ENCODE measurements at regions not wholly inside any gene's neighbourhood (a gene's known extent, or its start where the extent isn't known, plus 50 kb on each side); places are given as distances from the start of the nearest gene placed in this dataset.

GRCh38 chr10:123240776-123241175 is 86.6 kb downstream of the BUB3 start:
- Histone ChIP-seq H3K79me2 (ENCODE audit: control insufficient read depth in 1 of 2, insufficient read depth in 2 of 2, low read length in 2 of 2) (no peaks in the 10 kb centered on the region), H2BK120ac (replicated peaks; ENCODE audit: low read depth, low read length) (no peak overlapping the region), H3K9ac (replicated peaks in 1 of 4; ENCODE audit: extremely low read depth in 1 of 4, low read depth in 3 of 4, low read length in 3 of 4) (no peak overlapping the region)
- TF ChIP-seq ATF2 (IDR thresholded peaks at IDR 0.05; ENCODE audit: low read length) = no peak
- no peak for TF ChIP-seq BCL11A (IDR thresholded peaks at IDR 0.05; ENCODE audit: low read depth in 2 of 2, low read length in 2 of 2)
- TF ChIP-seq NANOG (IDR thresholded peaks at IDR 0.05; ENCODE audit: insufficient read depth, low read depth, low read length, poor library complexity, severe bottlenecking) = no peak
- no peak for TF ChIP-seq SAP30 (IDR thresholded peaks at IDR 0.05; ENCODE audit: insufficient read depth, insufficient replicate concordance, low read length)
- TF ChIP-seq KDM4A (IDR thresholded peaks at IDR 0.05; ENCODE audit: low read depth, low read length, severe bottlenecking) = no peak
- TF ChIP-seq KDM1A (IDR thresholded peaks at IDR 0.05; ENCODE audit: borderline replicate concordance, low read length) = no peak
- no peak for TF ChIP-seq TCF12 (IDR thresholded peaks at IDR 0.05; ENCODE audit: low read depth, low read length)
- no peak for TF ChIP-seq SP2 (IDR thresholded peaks at IDR 0.05; ENCODE audit: low read length)
- no peak for TF ChIP-seq CBX5 (IDR thresholded peaks at IDR 0.05; ENCODE audit: low read depth, low read length)
- no peak for TF ChIP-seq SIN3A (conservative IDR thresholded peaks at IDR 0.05 in 1 of 2, IDR thresholded peaks at IDR 0.05 in 1 of 2; ENCODE audit: low read depth in 1 of 2, low read length in 2 of 2)
- TF ChIP-seq CEBPB (IDR thresholded peaks at IDR 0.05; ENCODE audit: low read depth, low read length) = no peak
- TF ChIP-seq RFX5 (IDR thresholded peaks at IDR 0.05; ENCODE audit: borderline replicate concordance, low read depth, low read length) = no peak
- TF ChIP-seq MAFK (IDR thresholded peaks at IDR 0.05; ENCODE audit: low read depth, low read length) = no peak
- TF ChIP-seq ZNF274 (IDR thresholded peaks at IDR 0.05; ENCODE audit: borderline replicate concordance, extremely low read depth, low read length) = no peak

More at GRCh38 chr10:123240776-123241175, 86.6 kb downstream of the BUB3 start:
- Histone ChIP-seq H4K8ac (ENCODE audit: extremely low read depth, insufficient read depth, low read length) (no peak overlapping the region), H3K4me2 (ENCODE audit: insufficient read depth in 1 of 2, low read depth in 2 of 2, low read length in 2 of 2) (no peak overlapping the region), H4K91ac (replicated peaks; ENCODE audit: insufficient read length, low read length) (no peak overlapping the region), H2AFZ (ENCODE audit: low read length) (no peak overlapping the region), H2AK5ac (ENCODE audit: low read depth, low read length) (no peak overlapping the region), H3K14ac (ENCODE audit: insufficient read length) (no peak overlapping the region), H3K4me3 (ENCODE audit: extremely low read depth in 1 of 4, insufficient read depth in 2 of 4, low read depth in 3 of 4, low read length in 4 of 4) (no peak overlapping the region), H3K23ac (ENCODE audit: insufficient read length) (no peak overlapping the region), H3K36me3 (ENCODE audit: control insufficient read depth in 2 of 4, insufficient read depth in 4 of 4, low read length in 3 of 4) (no peaks in the 10 kb centered on the region), H3K9me3 (ENCODE audit: insufficient read depth in 2 of 2, low read depth in 1 of 2, low read length in 1 of 2) (no peaks in the 10 kb centered on the region), H3K27me3 (replicated peaks in 1 of 4; ENCODE audit: control insufficient read depth in 3 of 4, extremely low read depth in 1 of 4, insufficient read depth in 3 of 4, low read length in 3 of 4) (no peaks in the 10 kb centered on the region), H3K4me1 (replicated peaks in 1 of 4; ENCODE audit: control insufficient read depth in 3 of 4, insufficient read depth in 4 of 4, low read length in 3 of 4) (no peaks in the 10 kb centered on the region), H2BK20ac (ENCODE audit: low read length) (no peak overlapping the region), H2BK12ac (ENCODE audit: low read depth, low read length) (no peak overlapping the region), H3K56ac (replicated peaks; ENCODE audit: insufficient read length, low read depth, low read length) (no peak overlapping the region), H2BK5ac (ENCODE audit: low read depth, low read length) (no peak overlapping the region), H3K79me1 (ENCODE audit: low read depth, low read length) (no peaks in the 10 kb centered on the region), H3K4ac (replicated peaks; ENCODE audit: insufficient read length, low read depth, low read length) (no peak overlapping the region), H3K18ac (ENCODE audit: extremely low read depth, low read length) (no peak overlapping the region), H2BK15ac (ENCODE audit: low read length) (no peak overlapping the region), H4K20me1 (replicated peaks in 1 of 2; ENCODE audit: control insufficient read depth in 1 of 2, insufficient read depth in 2 of 2, low read length in 2 of 2) (no peaks in the 10 kb centered on the region), H4K5ac (ENCODE audit: insufficient read length, low read depth, low read length) (no peak overlapping the region), H3K27ac (ENCODE audit: low read depth, low read length) (no peak overlapping the region), H3K23me2 (ENCODE audit: low read depth, low read length) (no peaks in the 10 kb centered on the region)
- DNase-seq (ENCODE audit: low read depth in 1 of 2, low spot score in 2 of 2) (no peak), FAIRE-seq (no peak)
- POLR2A ChIA-PET (ENCODE audit: partially characterized antibody) = no interaction called here
- CTCF ChIA-PET (ENCODE audit: partially characterized antibody) = no interaction called here
- whole genome bisulfite sequencing, 2 experiments (ENCODE audit: extremely low coverage in 1 of 2, insufficient coverage in 1 of 2, insufficient read length in 1 of 2, insufficient replicate concordance in 2 of 2, low coverage in 1 of 2, low lambda C conversion rate in 2 of 2, missing lambda C conversion rate in 1 of 2) = 66% methylated on average over 2 of the region's 2 CpGs; no CpG with 5 or more reads in 1 of the 2 experiments

All from H1 (cell line).